ENCODE measurements at regions not wholly inside any gene's neighbourhood (a gene's known extent, or its start where the extent isn't known, plus 50 kb on each side); places are given as distances from the start of the nearest gene placed in this dataset.

GRCh38 chr5:144009116-144009515, 161.3 kb downstream of the YIPF5 start:
- TF ChIP-seq CTCF (IDR thresholded peaks at IDR 0.05; ENCODE audit: poor library complexity, severe bottlenecking) = no peak
- no peak for TF ChIP-seq EP300 (conservative IDR thresholded peaks at IDR 0.05; ENCODE audit: poor library complexity, severe bottlenecking)
- TF ChIP-seq RAD21 (conservative IDR thresholded peaks at IDR 0.05) = no peak
- no peak for TF ChIP-seq EZH2 (IDR thresholded peaks at IDR 0.05; ENCODE audit: borderline replicate concordance, insufficient read depth, low read length, poor library complexity, severe bottlenecking)
- TF ChIP-seq, protein P1, sequence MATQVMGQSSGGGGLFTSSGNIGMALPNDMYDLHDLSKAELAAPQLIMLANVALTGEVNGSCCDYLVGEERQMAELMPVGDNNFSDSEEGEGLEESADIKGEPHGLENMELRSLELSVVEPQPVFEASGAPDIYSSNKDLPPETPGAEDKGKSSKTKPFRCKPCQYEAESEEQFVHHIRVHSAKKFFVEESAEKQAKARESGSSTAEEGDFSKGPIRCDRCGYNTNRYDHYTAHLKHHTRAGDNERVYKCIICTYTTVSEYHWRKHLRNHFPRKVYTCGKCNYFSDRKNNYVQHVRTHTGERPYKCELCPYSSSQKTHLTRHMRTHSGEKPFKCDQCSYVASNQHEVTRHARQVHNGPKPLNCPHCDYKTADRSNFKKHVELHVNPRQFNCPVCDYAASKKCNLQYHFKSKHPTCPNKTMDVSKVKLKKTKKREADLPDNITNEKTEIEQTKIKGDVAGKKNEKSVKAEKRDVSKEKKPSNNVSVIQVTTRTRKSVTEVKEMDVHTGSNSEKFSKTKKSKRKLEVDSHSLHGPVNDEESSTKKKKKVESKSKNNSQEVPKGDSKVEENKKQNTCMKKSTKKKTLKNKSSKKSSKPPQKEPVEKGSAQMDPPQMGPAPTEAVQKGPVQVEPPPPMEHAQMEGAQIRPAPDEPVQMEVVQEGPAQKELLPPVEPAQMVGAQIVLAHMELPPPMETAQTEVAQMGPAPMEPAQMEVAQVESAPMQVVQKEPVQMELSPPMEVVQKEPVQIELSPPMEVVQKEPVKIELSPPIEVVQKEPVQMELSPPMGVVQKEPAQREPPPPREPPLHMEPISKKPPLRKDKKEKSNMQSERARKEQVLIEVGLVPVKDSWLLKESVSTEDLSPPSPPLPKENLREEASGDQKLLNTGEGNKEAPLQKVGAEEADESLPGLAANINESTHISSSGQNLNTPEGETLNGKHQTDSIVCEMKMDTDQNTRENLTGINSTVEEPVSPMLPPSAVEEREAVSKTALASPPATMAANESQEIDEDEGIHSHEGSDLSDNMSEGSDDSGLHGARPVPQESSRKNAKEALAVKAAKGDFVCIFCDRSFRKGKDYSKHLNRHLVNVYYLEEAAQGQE (IDR thresholded peaks at IDR 0.05; ENCODE audit: borderline replicate concordance) = no peak

All from neural cell (in vitro differentiated cells).